Tibial nerve (tissue), 4 donors: ENCODE measurements at regions not wholly inside any gene's neighbourhood (a gene's known extent, or its start where the extent isn't known, plus 50 kb on each side); places are given as distances from the start of the nearest gene placed in this dataset.
"Not testable (repeated sequence)": the region's sequence is repeated elsewhere in the genome, so short reads cannot be mapped to it uniquely, and the experiment has no call there.

Experiments
- DNase-seq, 2 donors: peaks; one replicate each; pipeline ENCODE4 v3.0.0-alpha.2; 2019; ENCODE audit warnings: low spot score in 2 of 2
- H3K27ac ChIP-seq, 4 donors: fragments of 200-600 bp; sonication (generic) in 3 of 4; one replicate each; pipeline ENCODE4 v1.5.1; 2017 to 2019; ENCODE audit warnings: mild to moderate bottlenecking in 1 of 4
- H3K27me3 ChIP-seq, 2 donors: fragments of 200-600 bp; sonication (generic) in 1 of 2; one replicate each; pipeline versions ENCODE4 v1.5.1 to v1.6.0; 2017 to 2019
- H3K36me3 ChIP-seq, 3 donors: fragments of 200-600 bp; sonication (generic); one replicate each; pipeline ENCODE4 v1.5.1; 2018 to 2019
- H3K4me1 ChIP-seq, 4 donors: fragments of 200-600 bp; sonication (generic) in 3 of 4; one replicate each; pipeline ENCODE4 v1.5.1; 2017 to 2019
- H3K4me3 ChIP-seq, 4 donors: fragments of 200-600 bp; sonication (generic) in 3 of 4; one replicate each; pipeline ENCODE4 v1.5.1; 2017 to 2019; ENCODE audit warnings: mild to moderate bottlenecking in 1 of 4, moderate library complexity in 1 of 4
- H3K9me3 ChIP-seq, 4 donors: fragments of 200-600 bp; sonication (generic) in 3 of 4; one replicate each; pipeline ENCODE4 v1.5.1; 2017 to 2019
- CTCF ChIP-seq, 5 experiments: fragments of 200-600 bp in 3 of 5; fragments of 450-650 bp in 2 of 5; sonication (generic) in 3 of 5; IDR thresholded peaks; one replicate each; pipeline ENCODE4 v1.5.1; 2016 to 2019; ENCODE audit warnings: antibody characterized with exemption in 5 of 5, mild to moderate bottlenecking in 3 of 5, moderate library complexity in 2 of 5
- EP300 ChIP-seq, 2 donors: sonication (generic); formaldehyde crosslinking; IDR thresholded peaks; one replicate each; pipeline ENCODE4 v1.6.1; 2017; ENCODE audit warnings: antibody characterized with exemption in 2 of 2, mild to moderate bottlenecking in 1 of 2
- POLR2A ChIP-seq, 2 donors: fragments of 450-650 bp; IDR thresholded peaks; one replicate each; pipeline ENCODE4 v1.6.1; 2017; ENCODE audit warnings: antibody characterized with exemption in 2 of 2, mild to moderate bottlenecking in 2 of 2, moderate library complexity in 2 of 2
- WGBS, 2 donors: methylation state at CpG; one replicate each; pipeline ENCODE4 v1.1.5; 2018; 5-methylcytosine and 5-hydroxymethylcytosine counted together

GRCh38 chr12:90690120-90690519, 264.9 kb downstream of the CCER1 start:
- WGBS, 2 donors = 88 to 92% methylated on average over 1 of the region's 1 CpG
- Histone ChIP-seq H3K4me3 (no peak overlapping the region), H3K27me3 (no peaks in the 10 kb centered on the region), H3K27ac (no peak overlapping the region), H3K36me3 (no peaks in the 10 kb centered on the region), H3K4me1 (no peaks in the 10 kb centered on the region), H3K9me3 (no peaks in the 10 kb centered on the region)
- TF ChIP-seq POLR2A (IDR thresholded peaks at IDR 0.05) (no peak), EP300 (IDR thresholded peaks at IDR 0.05) (no peak), CTCF (IDR thresholded peaks at IDR 0.05) (no peak)
- DNase-seq = no peak

- DNase-seq = not testable (repeated sequence)
Measured at GRCh38 chr12:90687682-90688081, 267.3 kb downstream of the CCER1 start.

GRCh38 chr12:90683871-90684270, 271.1 kb downstream of the CCER1 start:
- TF ChIP-seq POLR2A (IDR thresholded peaks at IDR 0.05) = no peak
- TF ChIP-seq EP300 (IDR thresholded peaks at IDR 0.05) = no peak
- TF ChIP-seq CTCF (IDR thresholded peaks at IDR 0.05) = no peak
- H3K36me3 ChIP-seq = no peaks in the 10 kb centered on the region
- no peak overlapping the region for H3K27ac ChIP-seq
- H3K27me3 ChIP-seq = no peaks in the 10 kb centered on the region
- no peak for DNase-seq
- WGBS, 2 donors = 84 to 93% methylated on average over 3 of the region's 3 CpGs
- no peaks in the 10 kb centered on the region for H3K9me3 ChIP-seq
- H3K4me3 ChIP-seq = no peak overlapping the region
- no peaks in the 10 kb centered on the region for H3K4me1 ChIP-seq

More at GRCh38 chr12:90687682-90688081, 267.3 kb downstream of the CCER1 start:
- H3K9me3 ChIP-seq, H3K4me1 ChIP-seq, H3K4me3 ChIP-seq, H3K36me3 ChIP-seq, H3K27ac ChIP-seq, H3K27me3 ChIP-seq: not testable (repeated sequence)

- TF ChIP-seq CTCF (IDR thresholded peaks at IDR 0.05) (no peak), POLR2A (IDR thresholded peaks at IDR 0.05) (no peak), EP300 (IDR thresholded peaks at IDR 0.05) (no peak)
- WGBS, 2 donors = 14 to 19% methylated on average over 1 of the region's 1 CpG
- Histone ChIP-seq H3K36me3 (no peaks in the 10 kb centered on the region), H3K27ac (no peak overlapping the region), H3K4me1 (no peaks in the 10 kb centered on the region), H3K9me3 (no peaks in the 10 kb centered on the region), H3K27me3 (no peaks in the 10 kb centered on the region), H3K4me3 (no peak overlapping the region)
- no peak for DNase-seq
Measured at GRCh38 chr12:90682398-90682797, 272.6 kb downstream of the CCER1 start.

- H3K27ac ChIP-seq = no peak overlapping the region
- TF ChIP-seq POLR2A (IDR thresholded peaks at IDR 0.05) (no peak), CTCF (IDR thresholded peaks at IDR 0.05) (no peak), EP300 (IDR thresholded peaks at IDR 0.05) (no peak)
- 93 to 95% methylated on average over 1 of the region's 1 CpG for WGBS, 2 donors
- H3K36me3 ChIP-seq = no peaks in the 10 kb centered on the region
- H3K27me3 ChIP-seq = no peaks in the 10 kb centered on the region
- no peaks in the 10 kb centered on the region for H3K4me1 ChIP-seq
- DNase-seq = no peak
- H3K9me3 ChIP-seq = no peaks in the 10 kb centered on the region
- H3K4me3 ChIP-seq = no peak overlapping the region
Measured at GRCh38 chr12:90679674-90680073, 275.3 kb downstream of the CCER1 start.

GRCh38 chr12:90677552-90677951, 277.4 kb downstream of the CCER1 start:
- Histone ChIP-seq H3K9me3 (no peaks in the 10 kb centered on the region), H3K27me3 (no peaks in the 10 kb centered on the region), H3K36me3 (no peaks in the 10 kb centered on the region), H3K4me3 (no peak overlapping the region), H3K27ac (no peak overlapping the region), H3K4me1 (no peaks in the 10 kb centered on the region)
- no peak for TF ChIP-seq EP300 (IDR thresholded peaks at IDR 0.05)
- WGBS, 2 donors = 22 to 34% methylated on average over 3 of the region's 3 CpGs
- DNase-seq = no peak
